ENCODE measurements at regions not wholly inside any gene's neighbourhood (a gene's known extent, or its start where the extent isn't known, plus 50 kb on each side); places are given as distances from the start of the nearest gene placed in this dataset.
"Not testable (repeated sequence)": the region's sequence is repeated elsewhere in the genome, so short reads cannot be mapped to it uniquely, and the experiment has no call there.

DNA sequence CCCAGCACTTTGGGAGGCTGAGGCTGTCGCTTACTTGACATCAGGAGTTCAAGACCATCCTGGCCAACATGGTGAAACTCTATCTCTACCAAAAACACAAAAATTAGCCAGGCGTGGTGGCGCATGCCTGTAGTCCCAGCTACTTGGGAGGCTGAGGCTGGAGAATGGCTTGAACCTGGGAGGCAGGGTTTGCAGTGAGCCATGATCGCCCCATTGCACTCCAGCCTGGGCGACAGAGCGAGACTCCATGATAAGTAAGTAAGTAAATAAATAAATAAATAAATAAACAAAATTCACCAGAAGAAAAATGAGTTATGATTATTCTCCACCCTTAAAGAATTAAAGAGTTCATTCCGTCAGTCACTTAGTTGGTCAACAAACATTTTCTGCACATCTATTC is 63.1 kb downstream of the COPRS start:
- TF ChIP-seq ESRRA (CRISPR knock-in tag; IDR thresholded peaks at IDR 0.05; ENCODE audit: borderline replicate concordance); ZNF416 (CRISPR knock-in tag; IDR thresholded peaks at IDR 0.05); ZNF423 (CRISPR knock-in tag; IDR thresholded peaks at IDR 0.05); CTCF (IDR thresholded peaks at IDR 0.05); ZNF317 (CRISPR knock-in tag; IDR thresholded peaks at IDR 0.05; ENCODE audit: borderline replicate concordance, low read depth); TCF7 (CRISPR knock-in tag; IDR thresholded peaks at IDR 0.05; ENCODE audit: low read depth); CREB1 (CRISPR knock-in tag; IDR thresholded peaks at IDR 0.05); ZNF671 (CRISPR knock-in tag; IDR thresholded peaks at IDR 0.05); SMAD3 (CRISPR knock-in tag; IDR thresholded peaks at IDR 0.05; ENCODE audit: borderline replicate concordance); NR1H2 (CRISPR knock-in tag; IDR thresholded peaks at IDR 0.05): not testable (repeated sequence)
- TF ChIP-seq, protein P1, sequence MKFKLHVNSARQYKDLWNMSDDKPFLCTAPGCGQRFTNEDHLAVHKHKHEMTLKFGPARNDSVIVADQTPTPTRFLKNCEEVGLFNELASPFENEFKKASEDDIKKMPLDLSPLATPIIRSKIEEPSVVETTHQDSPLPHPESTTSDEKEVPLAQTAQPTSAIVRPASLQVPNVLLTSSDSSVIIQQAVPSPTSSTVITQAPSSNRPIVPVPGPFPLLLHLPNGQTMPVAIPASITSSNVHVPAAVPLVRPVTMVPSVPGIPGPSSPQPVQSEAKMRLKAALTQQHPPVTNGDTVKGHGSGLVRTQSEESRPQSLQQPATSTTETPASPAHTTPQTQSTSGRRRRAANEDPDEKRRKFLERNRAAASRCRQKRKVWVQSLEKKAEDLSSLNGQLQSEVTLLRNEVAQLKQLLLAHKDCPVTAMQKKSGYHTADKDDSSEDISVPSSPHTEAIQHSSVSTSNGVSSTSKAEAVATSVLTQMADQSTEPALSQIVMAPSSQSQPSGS (CRISPR knock-in tag; IDR thresholded peaks at IDR 0.05; ENCODE audit: borderline replicate concordance, low read depth) = not testable (repeated sequence)
- TF ChIP-seq, protein P2, sequence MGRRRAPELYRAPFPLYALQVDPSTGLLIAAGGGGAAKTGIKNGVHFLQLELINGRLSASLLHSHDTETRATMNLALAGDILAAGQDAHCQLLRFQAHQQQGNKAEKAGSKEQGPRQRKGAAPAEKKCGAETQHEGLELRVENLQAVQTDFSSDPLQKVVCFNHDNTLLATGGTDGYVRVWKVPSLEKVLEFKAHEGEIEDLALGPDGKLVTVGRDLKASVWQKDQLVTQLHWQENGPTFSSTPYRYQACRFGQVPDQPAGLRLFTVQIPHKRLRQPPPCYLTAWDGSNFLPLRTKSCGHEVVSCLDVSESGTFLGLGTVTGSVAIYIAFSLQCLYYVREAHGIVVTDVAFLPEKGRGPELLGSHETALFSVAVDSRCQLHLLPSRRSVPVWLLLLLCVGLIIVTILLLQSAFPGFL (CRISPR knock-in tag; IDR thresholded peaks at IDR 0.05; ENCODE audit: borderline replicate concordance) = not testable (repeated sequence)

Measured in WTC11 (cell line).